Omental fat pad (tissue), 3 donors: ENCODE measurements at regions not wholly inside any gene's neighbourhood (a gene's known extent, or its start where the extent isn't known, plus 50 kb on each side); places are given as distances from the start of the nearest gene placed in this dataset.

Experiments used
- ATAC-seq: fragments of 150-250 bp; one replicate; pipeline ENCODE4 v1.9.1; 2016; ENCODE audit warnings: mild to moderate bottlenecking, moderate library complexity; ENCODE audit not compliant: low FRiP score
- DNase-seq: peaks from one replicate; pipeline ENCODE4 v3.0.0-alpha.2; 2019; ENCODE audit warnings: low spot score
- CTCF ChIP-seq, 3 donors: fragments of 450-650 bp; IDR thresholded peaks; one replicate each; pipeline ENCODE4 v1.5.1; 2016 to 2017; ENCODE audit warnings: antibody characterized with exemption in 3 of 3, mild to moderate bottlenecking in 3 of 3, moderate library complexity in 2 of 3

- ATAC-seq (no peak), DNase-seq (no peak)
- no peak for TF ChIP-seq CTCF (IDR thresholded peaks at IDR 0.05)
Measured at GRCh38 chr11:134506046-134506445, 94.0 kb upstream of the B3GAT1 start.

- ATAC-seq: no peak
- DNase-seq: no peak
- no peak for TF ChIP-seq CTCF (IDR thresholded peaks at IDR 0.05)
Measured at GRCh38 chr11:134505125-134505524, 93.1 kb upstream of the B3GAT1 start.

GRCh38 chr11:134504146-134504905 is 92.3 kb upstream of the B3GAT1 start:
- ATAC-seq: no peak
- DNase-seq: no peak
- TF ChIP-seq CTCF (IDR thresholded peaks at IDR 0.05): no peak

- ATAC-seq (no peak), DNase-seq (no peak)
- TF ChIP-seq CTCF (IDR thresholded peaks at IDR 0.05): no peak
Measured at GRCh38 chr11:134503596-134503995, 91.6 kb upstream of the B3GAT1 start.

GRCh38 chr11:134503100-134503499 is 91.1 kb upstream of the B3GAT1 start:
- TF ChIP-seq CTCF (IDR thresholded peaks at IDR 0.05): no peak
- no peak for DNase-seq
- ATAC-seq: no peak

GRCh38 chr11:134502153-134502550 is 90.1 kb upstream of the B3GAT1 start:
- TF ChIP-seq CTCF (IDR thresholded peaks at IDR 0.05): no peak
- ATAC-seq (no peak), DNase-seq (no peak)

- DNase-seq: no peak
- no peak for TF ChIP-seq CTCF (IDR thresholded peaks at IDR 0.05)
- ATAC-seq: no peak
Measured at GRCh38 chr11:134501406-134502152, 89.5 kb upstream of the B3GAT1 start.
